Neural progenitor cell (in vitro differentiated cells): ENCODE measurements at regions not wholly inside any gene's neighbourhood (a gene's known extent, or its start where the extent isn't known, plus 50 kb on each side); places are given as distances from the start of the nearest gene placed in this dataset.
A peak's percentile ranks its signal among the peaks of the same experiment; 100 is the strongest.

Experiments
- DNase-seq: peaks from one replicate; pipeline ENCODE4 v3.0.0-alpha.2; 2016; ENCODE audit warnings: low spot score
- H2AFZ ChIP-seq: fragments of 200-600 bp; sonication (generic); replicated peaks from 2 replicates; pipeline ENCODE4 v1.6.1; 2016; ENCODE audit warnings: antibody characterized with exemption
- H3F3A ChIP-seq: fragments of 200-600 bp; sonication (generic); 2 replicates; pipeline ENCODE4 v1.6.1; 2016; ENCODE audit warnings: antibody characterized with exemption, low read depth
- H3K27ac ChIP-seq: fragments of 200-600 bp; sonication (generic); 2 replicates; pipeline ENCODE4 v1.5.1; 2016; ENCODE audit warnings: mild to moderate bottlenecking
- H3K27me3 ChIP-seq: fragments of 200-600 bp; sonication (generic); 2 replicates; pipeline ENCODE4 v1.6.1; 2016; ENCODE audit warnings: mild to moderate bottlenecking, moderate library complexity
- H3K36me3 ChIP-seq: fragments of 200-600 bp; sonication (generic); 2 replicates; pipeline ENCODE4 v1.5.1; 2016
- H3K4me1 ChIP-seq: fragments of 200-600 bp; sonication (generic); 2 replicates; pipeline ENCODE4 v1.6.1; 2016; ENCODE audit warnings: mixed run types
- H3K4me2 ChIP-seq: fragments of 200-600 bp; sonication (generic); 2 replicates; pipeline ENCODE4 v1.6.1; 2016
- H3K4me3 ChIP-seq: fragments of 200-600 bp; sonication (generic); 2 replicates; pipeline ENCODE4 v1.5.1; 2016
- H3K79me2 ChIP-seq: fragments of 200-600 bp; sonication (generic); 2 replicates; pipeline ENCODE4 v1.6.1; 2016; ENCODE audit warnings: low read depth
- H3K9ac ChIP-seq: fragments of 200-600 bp; sonication (generic); 2 replicates; pipeline ENCODE4 v1.6.1; 2016
- H3K9me3 ChIP-seq: fragments of 200-600 bp; sonication (generic); 2 replicates; pipeline ENCODE4 v1.5.1; 2016; ENCODE audit warnings: low read depth
- H4K20me1 ChIP-seq: fragments of 200-600 bp; sonication (generic); 2 replicates; pipeline ENCODE4 v1.6.1; 2016; ENCODE audit warnings: low read depth
- H3K27ac Mint-ChIP-seq: 3 replicates; pipeline ENCODE4 v1.8.0; 2021; ENCODE audit warnings: mixed read lengths
- H3K27me3 Mint-ChIP-seq: 2 replicates; pipeline ENCODE4 v1.8.0; 2022; ENCODE audit warnings: low read depth, mild to moderate bottlenecking, inconsistent platforms, moderate library complexity, mixed read lengths; ENCODE audit not compliant: insufficient read depth
- H3K36me3 Mint-ChIP-seq: 3 replicates; pipeline ENCODE4 v1.8.0; 2021; ENCODE audit warnings: mixed read lengths
- H3K4me1 Mint-ChIP-seq: 3 replicates; pipeline ENCODE4 v1.8.0; 2021; ENCODE audit warnings: mixed read lengths
- H3K4me3 Mint-ChIP-seq: 3 replicates; pipeline ENCODE4 v1.8.0; 2021; ENCODE audit warnings: mild to moderate bottlenecking, moderate library complexity, mixed read lengths
- H3K9me3 Mint-ChIP-seq: 3 replicates; pipeline ENCODE4 v1.8.0; 2020; ENCODE audit warnings: mixed read lengths
- CTCF ChIP-seq: fragments of 200-600 bp; sonication (generic); IDR thresholded peaks from 2 replicates; pipeline ENCODE4 v1.5.1; 2017; ENCODE audit warnings: antibody characterized with exemption, mild to moderate bottlenecking
- EZH2 ChIP-seq: fragments of 200-600 bp; sonication (generic); IDR thresholded peaks from 2 replicates; pipeline ENCODE4 v1.6.1; 2017; ENCODE audit warnings: antibody characterized with exemption, mild to moderate bottlenecking, moderate library complexity
- EZH2phosphoT487 ChIP-seq: fragments of 200-600 bp; sonication (generic); IDR thresholded peaks from 2 replicates; pipeline ENCODE4 v1.6.1; 2017; ENCODE audit warnings: antibody characterized with exemption

DNA sequence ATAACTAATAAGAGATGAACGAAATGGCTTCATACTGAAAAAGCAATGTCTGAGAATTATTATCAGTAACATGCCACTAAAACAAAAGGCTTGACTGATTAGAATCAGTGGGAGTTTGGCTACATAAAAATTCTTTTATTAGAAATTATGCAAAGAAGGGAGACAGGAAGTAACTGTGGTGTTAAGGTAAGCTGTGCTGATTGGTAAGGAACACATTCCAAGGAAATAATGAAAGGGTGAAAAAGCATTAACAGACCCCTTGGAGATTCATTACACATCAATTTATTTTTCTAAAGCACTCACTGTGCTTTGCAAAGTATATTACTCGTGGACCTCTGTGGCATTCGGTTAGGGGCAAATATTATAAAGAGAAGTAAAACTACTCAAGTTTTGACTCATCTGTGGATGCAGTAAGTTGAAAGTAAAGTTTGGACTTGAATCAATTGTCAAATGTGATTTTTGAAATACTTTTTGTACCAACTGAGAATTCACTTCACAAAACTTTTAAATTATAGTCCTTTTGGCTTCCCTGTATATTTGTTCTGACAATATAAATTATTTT, 176.1 kb upstream of the ZPLD1 start:
- TF ChIP-seq CTCF (no peak), EZH2phosphoT487 (no peak), EZH2 (no peak)

GRCh38 chr3:102259663-102260062, 175.2 kb upstream of the ZPLD1 start:
- Mint-ChIP-seq H3K4me1 (peaks cover 10% of the 10 kb centered on the region), H3K4me3 (no peak overlapping the region), H3K27ac (no peak overlapping the region), H3K9me3 (peaks cover 2% of the 10 kb centered on the region), H3K27me3 (no peaks in the 10 kb centered on the region), H3K36me3 (no peaks in the 10 kb centered on the region)
- Histone ChIP-seq H3K27ac (no peak overlapping the region), H3F3A (no peaks in the 10 kb centered on the region), H3K4me2 (no peak overlapping the region), H4K20me1 (no peaks in the 10 kb centered on the region), H2AFZ (peak overlapping the region; percentile 38), H3K27me3 (no peaks in the 10 kb centered on the region), H3K9me3 (no peaks in the 10 kb centered on the region), H3K9ac (no peak overlapping the region), H3K4me1 (peaks cover 8% of the 10 kb centered on the region), H3K36me3 (no peaks in the 10 kb centered on the region), H3K79me2 (no peaks in the 10 kb centered on the region), H3K4me3 (no peak overlapping the region)
- TF ChIP-seq EZH2phosphoT487 (no peak), EZH2 (no peak)
- DNase-seq, result no peak

More for the DNA sequence above, 176.1 kb upstream of the ZPLD1 start:
- H3F3A ChIP-seq, result no peaks in the 10 kb centered on the region
- no peaks in the 10 kb centered on the region for H3K27me3 ChIP-seq
- H3K9me3 Mint-ChIP-seq, result peaks cover 2% of the 10 kb centered on the region
- no peaks in the 10 kb centered on the region for H4K20me1 ChIP-seq
- H2AFZ ChIP-seq, result peak overlapping the region; percentile 59
- peaks cover 10% of the 10 kb centered on the region for H3K4me1 Mint-ChIP-seq
- no peak for DNase-seq
- H3K36me3 Mint-ChIP-seq, result no peaks in the 10 kb centered on the region
- H3K27ac Mint-ChIP-seq, result no peak overlapping the region
- peaks cover 8% of the 10 kb centered on the region for H3K4me1 ChIP-seq
- H3K27ac ChIP-seq, result no peak overlapping the region
- no peak overlapping the region for H3K4me2 ChIP-seq
- no peak overlapping the region for H3K4me3 Mint-ChIP-seq
- H3K4me3 ChIP-seq, result no peak overlapping the region
- no peaks in the 10 kb centered on the region for H3K79me2 ChIP-seq
- no peaks in the 10 kb centered on the region for H3K36me3 ChIP-seq
- no peaks in the 10 kb centered on the region for H3K27me3 Mint-ChIP-seq
- no peak overlapping the region for H3K9ac ChIP-seq
- no peaks in the 10 kb centered on the region for H3K9me3 ChIP-seq

- no peaks in the 10 kb centered on the region for H3K9me3 ChIP-seq
- no peak overlapping the region for H3K4me3 Mint-ChIP-seq
- no peaks in the 10 kb centered on the region for H3K79me2 ChIP-seq
- H4K20me1 ChIP-seq, result no peaks in the 10 kb centered on the region
- no peak overlapping the region for H3K27ac Mint-ChIP-seq
- H3F3A ChIP-seq, result no peaks in the 10 kb centered on the region
- H3K27ac ChIP-seq, result no peak overlapping the region
- no peaks in the 10 kb centered on the region for H3K4me1 ChIP-seq
- H3K4me1 Mint-ChIP-seq, result peaks cover 17% of the 10 kb centered on the region
- no peaks in the 10 kb centered on the region for H3K27me3 ChIP-seq
- H3K36me3 ChIP-seq, result no peaks in the 10 kb centered on the region
- no peak overlapping the region for H3K9ac ChIP-seq
- no peaks in the 10 kb centered on the region for H3K27me3 Mint-ChIP-seq
- no peak for TF ChIP-seq EZH2phosphoT487
- TF ChIP-seq CTCF, result no peak
- TF ChIP-seq EZH2, result no peak
- H3K4me3 ChIP-seq, result no peak overlapping the region
- no peak overlapping the region for H3K4me2 ChIP-seq
- no peaks in the 10 kb centered on the region for H3K36me3 Mint-ChIP-seq
- no peak for DNase-seq
- H2AFZ ChIP-seq, result peak overlapping the region; percentile 19
- H3K9me3 Mint-ChIP-seq, result peaks cover 2% of the 10 kb centered on the region
These were observed 169.1 kb upstream of the ZPLD1 start for GRCh38 chr3:102265720-102266119.

GRCh38 chr3:102269406-102269805, 165.4 kb upstream of the ZPLD1 start:
- Histone ChIP-seq H3K9ac (no peak overlapping the region), H3K36me3 (no peaks in the 10 kb centered on the region), H3K4me1 (no peaks in the 10 kb centered on the region), H3K79me2 (no peaks in the 10 kb centered on the region), H3K4me3 (no peak overlapping the region), H3K4me2 (no peak overlapping the region), H3K27me3 (no peaks in the 10 kb centered on the region), H2AFZ (no peak overlapping the region), H3F3A (no peaks in the 10 kb centered on the region), H3K27ac (no peak overlapping the region), H3K9me3 (no peaks in the 10 kb centered on the region), H4K20me1 (no peaks in the 10 kb centered on the region)
- no peak for DNase-seq
- no peaks in the 10 kb centered on the region for H3K36me3 Mint-ChIP-seq
- no peaks in the 10 kb centered on the region for H3K27me3 Mint-ChIP-seq
- H3K4me3 Mint-ChIP-seq, result no peak overlapping the region
- no peak for TF ChIP-seq EZH2phosphoT487
- no peak for TF ChIP-seq CTCF
- peak overlapping the region; percentile 92 for H3K27ac Mint-ChIP-seq
- H3K4me1 Mint-ChIP-seq, result peaks cover 17% of the 10 kb centered on the region
- H3K9me3 Mint-ChIP-seq, result no peaks in the 10 kb centered on the region
